A172 (cell line): ENCODE measurements at regions not wholly inside any gene's neighbourhood (a gene's known extent, or its start where the extent isn't known, plus 50 kb on each side); places are given as distances from the start of the nearest gene placed in this dataset.
"Not testable (repeated sequence)": the region's sequence is repeated elsewhere in the genome, so short reads cannot be mapped to it uniquely, and the experiment has no call there.

ENCODE experiments used
- DNase-seq: peaks from one replicate; pipeline ENCODE4 v3.0.0-alpha.2; 2015; ENCODE audit warnings: low spot score

- DNase-seq, result no peak
These were observed 260.3 kb downstream of the ADGRD1 start for GRCh38 chr12:131213896-131214442.

GRCh38 chr12:131214936-131215335 lies 261.2 kb downstream of the ADGRD1 start:
- not testable (repeated sequence) for DNase-seq

DNA sequence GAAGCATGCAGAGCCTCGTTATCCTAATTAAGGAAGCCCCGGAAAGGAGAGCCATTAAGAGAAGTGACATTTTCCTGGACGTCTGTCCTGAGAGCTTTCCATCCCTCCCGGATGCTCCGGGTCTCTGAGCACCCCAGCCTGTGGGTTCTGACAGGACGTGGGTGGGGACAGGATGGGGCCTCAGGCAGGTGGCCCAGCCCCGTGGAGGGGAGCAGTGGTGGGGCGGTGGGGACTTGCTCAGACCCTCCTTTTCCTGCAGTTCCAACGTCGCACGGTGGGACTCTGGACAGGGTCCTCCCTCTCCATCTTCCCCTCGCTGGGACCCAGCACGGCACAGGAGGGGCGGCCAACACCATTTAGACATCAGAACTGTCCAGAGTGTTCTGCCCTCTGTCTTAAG lies 262.9 kb downstream of the ADGRD1 start:
- not testable (repeated sequence) for DNase-seq

GRCh38 chr12:131217024-131217586 lies 263.4 kb downstream of the ADGRD1 start:
- no peak for DNase-seq

- DNase-seq, result no peak
These were observed 264.6 kb downstream of the ADGRD1 start for GRCh38 chr12:131218026-131218922.

DNA sequence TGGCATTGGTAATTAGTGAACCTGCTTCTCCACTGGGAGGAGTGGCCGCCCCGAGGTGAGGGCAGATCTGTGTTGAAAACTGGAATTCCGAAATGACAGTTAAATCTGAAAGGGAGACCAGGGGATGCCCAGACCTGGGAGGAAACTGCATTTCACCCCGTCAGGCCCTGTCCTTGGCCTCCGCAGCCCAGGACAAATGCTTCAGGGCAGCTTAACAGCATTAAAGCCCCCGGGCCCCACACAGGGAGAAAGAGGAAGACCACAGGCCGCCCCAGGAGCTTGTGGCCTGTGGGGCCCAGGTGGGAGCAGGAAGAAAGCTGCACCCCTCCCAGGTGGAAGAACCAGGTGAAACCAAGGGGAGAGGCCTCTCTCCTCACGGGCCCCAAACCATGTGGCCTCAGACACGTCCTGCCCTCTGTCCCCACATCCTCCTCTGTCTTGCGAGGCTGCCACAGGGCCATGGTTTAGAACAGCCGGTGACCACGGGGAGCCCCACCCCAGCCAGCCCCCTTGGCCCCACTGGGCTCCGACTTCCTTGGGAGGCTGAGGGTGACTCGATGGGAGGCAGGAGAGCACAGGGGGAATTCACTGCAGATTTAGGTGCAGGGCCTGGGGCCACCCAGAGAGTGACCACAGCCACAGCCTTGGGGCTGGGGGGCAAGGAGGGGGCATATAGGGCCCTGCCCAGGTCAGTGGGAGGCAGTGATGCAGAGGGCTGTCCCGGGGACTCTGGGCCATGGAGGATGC lies 265.4 kb downstream of the ADGRD1 start:
- DNase-seq, result no peak

- no peak for DNase-seq
These were observed 266.1 kb downstream of the ADGRD1 start for GRCh38 chr12:131219670-131220330.

DNA sequence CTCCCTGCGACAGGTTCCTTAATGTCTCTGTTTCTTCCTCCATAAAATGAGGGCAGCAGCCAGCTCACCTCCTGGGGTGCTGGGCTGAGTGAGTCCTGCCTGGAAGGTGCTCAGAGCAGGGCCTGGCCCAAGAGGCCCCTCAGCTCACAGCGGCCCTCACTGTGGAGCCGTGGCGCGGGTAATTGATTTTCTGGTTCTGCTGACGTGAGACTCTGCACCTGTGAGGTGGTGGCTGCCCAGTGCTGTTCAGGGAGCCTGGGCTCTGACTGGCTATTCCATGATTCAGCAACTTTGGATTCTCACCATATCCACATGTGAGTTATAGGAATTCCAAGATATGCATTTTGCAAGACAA lies 266.6 kb downstream of the ADGRD1 start:
- no peak for DNase-seq

GRCh38 chr12:131221061-131221956 lies 267.6 kb downstream of the ADGRD1 start:
- no peak for DNase-seq

DNA sequence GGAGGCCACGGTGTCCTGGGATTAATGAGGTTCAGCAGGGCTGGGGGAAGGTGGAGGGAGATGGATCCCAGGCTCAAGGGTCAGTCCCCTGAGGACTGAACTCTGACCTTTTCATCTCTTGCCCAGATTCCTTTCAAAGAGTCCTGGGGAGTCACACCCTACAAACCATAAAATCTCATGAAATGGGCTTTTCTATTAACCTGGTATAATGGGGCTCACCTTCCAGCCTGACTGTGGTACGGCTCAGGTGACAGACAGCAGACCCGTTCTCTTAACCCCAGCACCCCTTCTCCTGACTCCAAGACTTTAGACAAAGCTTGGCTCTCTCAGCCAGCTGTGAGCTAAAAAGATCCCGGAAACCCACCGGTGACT lies 268.2 kb downstream of the ADGRD1 start:
- DNase-seq, result no peak

GRCh38 chr12:131222329-131223139 lies 268.8 kb downstream of the ADGRD1 start:
- no peak for DNase-seq

DNA sequence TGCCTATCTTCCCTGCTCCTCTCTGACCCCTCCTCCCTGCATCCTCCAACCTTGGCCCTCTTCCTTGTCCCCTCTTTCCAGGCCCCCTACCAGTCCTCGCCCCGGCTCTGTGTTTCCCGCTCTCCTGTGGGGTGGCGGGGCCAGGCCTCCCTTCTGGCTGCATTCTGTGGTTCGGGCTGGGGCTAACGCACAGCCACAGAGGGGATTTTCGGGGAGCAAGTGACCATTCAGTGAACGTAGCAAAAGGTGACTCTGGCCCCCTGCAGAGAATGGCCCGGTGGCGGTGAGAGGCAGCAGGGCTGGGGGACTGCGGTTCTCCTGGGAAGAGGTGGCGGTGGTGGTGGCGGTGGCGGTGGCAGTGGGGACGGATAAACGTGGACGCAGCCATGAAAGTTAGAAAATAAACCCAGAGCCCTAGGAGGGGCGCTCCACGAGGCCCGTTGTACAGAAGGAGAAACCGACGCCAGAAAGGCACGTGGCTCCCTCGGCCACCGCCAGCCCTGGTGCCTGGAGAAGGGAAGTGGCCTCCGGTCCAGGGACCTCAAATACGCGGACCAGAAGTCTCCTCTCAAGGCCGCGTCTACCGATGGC lies 269.6 kb downstream of the ADGRD1 start:
- DNase-seq, result no peak

DNA sequence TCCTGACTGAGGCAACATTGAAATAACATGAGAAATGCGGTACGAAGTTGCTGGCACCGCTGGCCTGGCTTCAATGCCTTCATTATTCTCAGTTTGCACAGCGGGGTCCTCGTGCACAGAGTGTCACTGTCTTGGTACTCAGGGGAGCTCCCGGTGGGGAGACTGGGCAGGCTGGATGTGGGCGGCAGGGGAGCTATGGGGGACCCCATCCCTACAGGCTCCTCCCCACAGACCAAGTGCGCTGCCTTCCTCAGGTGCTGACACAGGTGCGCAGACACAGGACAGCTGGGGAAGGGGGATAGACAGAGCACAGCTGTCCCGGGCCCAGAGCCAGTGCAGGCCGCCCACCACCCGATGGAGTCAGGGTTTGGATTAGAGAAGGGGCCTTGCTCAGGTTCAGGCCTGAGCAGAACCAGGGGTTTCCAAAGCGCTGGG lies 270.1 kb downstream of the ADGRD1 start:
- no peak for DNase-seq

GRCh38 chr12:131224226-131225065 lies 270.7 kb downstream of the ADGRD1 start:
- not testable (repeated sequence) for DNase-seq

GRCh38 chr12:131225066-131225380 lies 271.3 kb downstream of the ADGRD1 start:
- DNase-seq, result not testable (repeated sequence)

DNA sequence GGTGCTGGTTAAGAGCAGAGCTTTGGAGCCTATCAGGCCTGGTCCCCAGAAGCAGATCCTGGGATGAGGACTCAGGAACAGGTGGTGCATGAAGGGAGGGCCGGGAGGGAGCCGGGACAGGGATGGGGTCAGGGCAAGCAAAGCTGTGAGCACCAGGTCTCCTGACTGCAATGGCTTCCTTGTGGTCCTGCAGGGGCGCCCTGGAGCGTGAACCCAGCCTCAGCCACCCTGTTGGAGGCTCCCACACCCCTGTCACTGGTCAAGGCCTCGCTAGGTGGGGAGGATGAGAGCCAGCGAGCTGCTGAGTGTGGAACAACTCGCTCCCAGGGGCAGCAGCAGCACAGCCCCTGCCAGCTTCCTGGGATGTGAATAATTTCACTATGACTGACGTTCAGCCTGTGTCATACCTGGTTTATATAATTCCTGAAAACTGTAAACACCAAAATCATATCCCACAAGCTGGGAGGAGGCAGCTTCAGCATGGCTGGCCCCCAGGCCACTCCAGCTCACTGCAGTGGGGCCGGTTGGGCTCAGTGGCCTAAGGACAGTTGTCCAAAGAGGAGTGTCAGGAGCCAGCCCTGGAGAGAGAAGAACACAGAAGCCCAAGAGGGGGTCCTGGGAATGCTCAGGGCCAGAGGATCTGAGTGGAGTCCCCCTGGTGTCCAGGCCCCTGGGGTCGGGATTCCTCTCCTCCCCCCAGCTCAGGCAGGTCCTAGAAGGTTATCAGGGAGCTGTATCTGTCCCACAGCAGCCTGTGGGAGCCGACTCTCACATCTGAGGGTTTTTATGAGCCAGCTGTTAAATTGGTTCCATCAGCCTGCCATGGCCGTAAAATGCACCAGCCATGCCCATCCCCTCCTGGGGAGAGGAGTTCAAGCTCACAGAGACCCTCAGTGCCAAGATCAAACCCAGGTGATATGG lies 272.9 kb downstream of the ADGRD1 start:
- no peak for DNase-seq

DNA sequence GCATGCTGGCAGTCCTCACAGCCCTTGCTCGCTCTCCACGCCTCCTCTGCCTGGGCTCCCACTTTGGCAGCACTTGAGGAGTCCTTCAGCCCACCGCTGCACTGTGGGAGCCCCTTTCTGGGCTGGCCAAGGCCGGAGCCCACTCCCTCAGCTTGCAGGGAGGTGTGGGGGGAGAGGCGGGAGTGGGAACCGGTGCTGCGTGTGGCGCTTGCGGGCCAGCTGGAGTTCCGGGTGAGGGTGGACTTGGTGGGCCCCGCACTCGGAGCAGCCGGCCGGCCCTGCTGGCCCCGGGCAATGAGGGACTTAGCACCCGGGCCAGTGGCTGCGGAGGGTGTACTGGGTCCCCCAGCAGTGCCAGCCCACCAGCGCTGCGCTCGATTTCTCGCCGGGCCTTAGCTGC lies 273.9 kb downstream of the ADGRD1 start:
- DNase-seq, result not testable (repeated sequence)

- not testable (repeated sequence) for DNase-seq
These were observed 275.3 kb downstream of the ADGRD1 start for GRCh38 chr12:131229079-131229425.
